ENCODE measurements at regions not wholly inside any gene's neighbourhood (a gene's known extent, or its start where the extent isn't known, plus 50 kb on each side); places are given as distances from the start of the nearest gene placed in this dataset.

DNA sequence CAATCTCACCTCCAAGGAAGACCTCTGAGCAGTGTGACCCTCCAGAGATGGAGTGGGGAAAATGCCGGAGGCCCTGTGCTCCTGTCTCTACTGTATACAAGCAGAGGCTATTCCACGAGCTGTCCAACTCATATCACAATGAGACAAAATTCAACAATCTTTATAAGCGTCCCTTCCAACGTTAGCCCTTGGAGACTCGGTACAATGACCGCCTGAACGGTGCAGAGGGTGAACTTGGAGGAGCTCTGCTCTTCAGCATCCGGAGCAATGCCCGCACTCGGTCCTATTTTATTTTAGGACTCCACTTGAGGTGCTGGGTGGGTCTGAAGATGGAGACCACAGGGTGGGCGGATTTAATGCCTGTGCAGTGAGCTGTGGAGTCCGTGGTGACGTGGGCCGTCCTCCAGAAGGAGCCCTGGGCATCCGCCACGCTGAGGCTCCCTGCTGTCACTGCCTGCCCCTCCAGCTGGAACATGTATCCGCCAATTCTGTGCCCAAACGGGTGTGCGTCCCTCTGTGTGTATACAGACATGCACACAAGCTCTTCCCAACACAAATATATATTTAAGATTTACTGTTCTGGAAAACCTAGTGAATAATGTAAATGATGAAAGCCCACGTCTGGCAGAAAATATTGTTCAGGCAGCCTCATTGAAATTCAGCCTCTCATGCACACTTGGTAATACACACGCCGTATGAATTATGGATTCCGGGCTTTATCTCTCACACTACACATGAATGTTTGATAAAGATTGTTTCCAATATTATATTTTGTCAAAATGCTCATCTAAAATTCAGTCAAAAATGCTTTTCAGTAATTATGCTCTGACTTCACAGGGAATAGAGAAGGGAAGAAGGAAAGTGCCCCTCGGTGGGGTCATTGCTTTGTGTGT, 239.9 kb upstream of the ZMIZ1 start:
- Histone ChIP-seq H3K27ac (no peak overlapping the region), H3K4me3 (no peak overlapping the region), H3K9me3 (peaks cover 4% of the 10 kb centered on the region), H3K4me1 (no peaks in the 10 kb centered on the region), H3K36me3 (ENCODE audit: insufficient read depth in 1 of 2, low read depth in 1 of 2) (no peaks in the 10 kb centered on the region), H3K27me3 (ENCODE audit: insufficient read depth in 3 of 3, low read length in 2 of 3) (no peaks in the 10 kb centered on the region)
- 86 to 88% (median 87%) methylated on average over 24 of the region's 24 CpGs for WGBS, 3 donors
- intact Hi-C loops (cut with DNase I): no loop called here
- TF ChIP-seq, protein P1, sequence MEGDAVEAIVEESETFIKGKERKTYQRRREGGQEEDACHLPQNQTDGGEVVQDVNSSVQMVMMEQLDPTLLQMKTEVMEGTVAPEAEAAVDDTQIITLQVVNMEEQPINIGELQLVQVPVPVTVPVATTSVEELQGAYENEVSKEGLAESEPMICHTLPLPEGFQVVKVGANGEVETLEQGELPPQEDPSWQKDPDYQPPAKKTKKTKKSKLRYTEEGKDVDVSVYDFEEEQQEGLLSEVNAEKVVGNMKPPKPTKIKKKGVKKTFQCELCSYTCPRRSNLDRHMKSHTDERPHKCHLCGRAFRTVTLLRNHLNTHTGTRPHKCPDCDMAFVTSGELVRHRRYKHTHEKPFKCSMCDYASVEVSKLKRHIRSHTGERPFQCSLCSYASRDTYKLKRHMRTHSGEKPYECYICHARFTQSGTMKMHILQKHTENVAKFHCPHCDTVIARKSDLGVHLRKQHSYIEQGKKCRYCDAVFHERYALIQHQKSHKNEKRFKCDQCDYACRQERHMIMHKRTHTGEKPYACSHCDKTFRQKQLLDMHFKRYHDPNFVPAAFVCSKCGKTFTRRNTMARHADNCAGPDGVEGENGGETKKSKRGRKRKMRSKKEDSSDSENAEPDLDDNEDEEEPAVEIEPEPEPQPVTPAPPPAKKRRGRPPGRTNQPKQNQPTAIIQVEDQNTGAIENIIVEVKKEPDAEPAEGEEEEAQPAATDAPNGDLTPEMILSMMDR (IDR thresholded peaks at IDR 0.05): no peak
- DNase-seq (no peak), ATAC-seq (no peak)

DNA sequence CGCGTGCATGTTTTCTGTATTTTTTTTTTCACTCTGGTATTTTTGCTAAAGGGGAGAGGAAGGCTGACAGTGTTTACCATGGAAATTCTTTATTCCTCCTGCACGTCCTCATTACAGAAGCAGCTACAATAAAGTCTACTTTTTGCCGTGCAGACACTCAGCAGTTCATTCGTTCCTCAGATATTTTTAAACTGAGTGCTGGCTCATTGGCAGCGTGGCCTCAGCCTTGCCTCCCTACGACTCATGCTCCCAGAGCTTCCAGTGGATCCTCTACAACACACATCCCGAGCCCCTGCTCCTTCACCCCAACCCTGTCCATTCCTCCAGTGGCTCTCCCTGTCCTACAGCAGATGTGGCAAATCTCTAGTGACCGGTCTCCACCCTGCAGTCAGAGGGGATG, 239.2 kb upstream of the ZMIZ1 start:
- no peak for DNase-seq
- TF ChIP-seq, protein P1 (IDR thresholded peaks at IDR 0.05): no peak
- intact Hi-C loops (cut with DNase I): no loop called here
- no peak overlapping the region for H3K4me3 ChIP-seq
- WGBS, 3 donors: 65 to 76% (median 70%) methylated on average over 9 of the region's 9 CpGs
- H3K27ac ChIP-seq: no peak overlapping the region
- H3K27me3 ChIP-seq (ENCODE audit: insufficient read depth in 3 of 3, low read length in 2 of 3): no peaks in the 10 kb centered on the region
- peaks cover 4% of the 10 kb centered on the region for H3K9me3 ChIP-seq
- H3K4me1 ChIP-seq: no peaks in the 10 kb centered on the region
- ATAC-seq: no peak
- H3K36me3 ChIP-seq (ENCODE audit: insufficient read depth in 1 of 2, low read depth in 1 of 2): no peaks in the 10 kb centered on the region

DNA sequence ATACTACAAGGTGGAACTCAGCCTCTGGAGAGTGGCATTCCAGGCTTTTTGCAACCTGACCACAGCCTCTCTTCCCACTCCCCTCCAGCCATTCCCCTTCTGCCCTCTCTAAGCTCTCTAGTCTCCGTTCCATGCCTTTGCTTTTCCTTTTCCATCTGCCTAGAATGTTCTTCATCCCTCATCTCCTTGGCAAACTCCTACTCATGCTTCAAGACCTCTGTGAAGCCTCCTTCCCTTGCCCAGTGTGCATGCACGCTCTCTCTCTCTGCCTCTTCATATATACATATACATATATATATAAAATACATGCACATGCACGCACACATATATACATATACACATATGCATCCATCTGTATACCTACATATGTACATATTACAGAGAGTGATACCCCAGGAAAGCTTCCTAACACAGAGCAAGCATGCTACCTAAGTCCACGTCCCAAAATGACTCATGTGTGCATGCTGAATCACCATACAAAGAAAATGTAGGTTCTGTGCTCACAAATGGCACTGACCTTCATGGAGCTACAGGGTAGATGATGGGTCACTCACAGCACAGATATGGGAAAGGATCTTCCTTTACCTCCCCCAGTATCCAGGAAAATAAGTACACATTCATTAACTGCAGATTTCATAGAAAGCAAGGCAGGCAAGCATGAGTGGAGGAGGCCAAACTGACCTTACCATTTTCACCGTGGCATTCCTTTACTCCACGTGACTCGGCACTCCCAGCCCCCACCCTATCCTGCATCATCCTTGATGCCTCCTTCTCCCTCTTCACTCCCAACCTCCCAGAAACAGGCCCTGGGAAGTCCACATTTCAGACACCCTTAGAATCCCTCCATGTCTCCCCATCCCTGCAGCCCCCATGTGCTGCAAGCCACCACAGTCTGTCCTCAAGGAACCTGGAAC, 238.4 kb upstream of the ZMIZ1 start:
- DNase-seq (no peak), ATAC-seq (no peak)
- Histone ChIP-seq H3K27me3 (ENCODE audit: insufficient read depth in 3 of 3, low read length in 2 of 3) (no peaks in the 10 kb centered on the region), H3K4me3 (no peak overlapping the region), H3K36me3 (ENCODE audit: insufficient read depth in 1 of 2, low read depth in 1 of 2) (no peaks in the 10 kb centered on the region), H3K9me3 (peaks cover 4% of the 10 kb centered on the region), H3K4me1 (no peaks in the 10 kb centered on the region), H3K27ac (no peak overlapping the region)
- intact Hi-C loops (cut with DNase I): no loop called here
- 63 to 67% (median 65%) methylated on average over 7 of the region's 7 CpGs for whole genome bisulfite sequencing, 3 donors
- TF ChIP-seq, protein P1 (IDR thresholded peaks at IDR 0.05): no peak

DNA sequence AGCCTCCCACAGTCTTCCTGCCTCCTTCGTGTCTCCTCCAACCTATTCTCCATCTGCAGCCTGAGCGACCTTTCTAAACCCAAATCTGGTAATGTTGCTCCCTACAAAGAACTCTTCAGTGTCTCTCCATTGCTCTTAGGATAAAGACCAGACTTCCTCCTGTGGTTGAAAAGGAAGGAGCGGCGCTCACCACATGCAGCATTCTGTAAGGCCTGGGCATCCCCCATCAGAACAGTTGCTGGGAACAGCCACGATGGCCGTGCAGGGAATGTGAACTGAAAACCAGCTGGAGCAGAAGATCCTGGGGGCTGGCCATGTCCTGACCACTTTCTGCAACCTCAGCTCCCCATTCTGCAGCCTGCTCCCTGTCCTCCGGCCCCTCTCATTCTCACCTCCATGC, 237.8 kb upstream of the ZMIZ1 start:
- no peak for ATAC-seq
- no peaks in the 10 kb centered on the region for H3K4me1 ChIP-seq

More for the DNA sequence above, 237.8 kb upstream of the ZMIZ1 start:
- no peaks in the 10 kb centered on the region for H3K36me3 ChIP-seq (ENCODE audit: insufficient read depth in 1 of 2, low read depth in 1 of 2)
- H3K27ac ChIP-seq: no peak overlapping the region
- no peak for DNase-seq
- intact Hi-C loops (cut with DNase I): no loop called here
- H3K9me3 ChIP-seq: peaks cover 4% of the 10 kb centered on the region
- TF ChIP-seq, protein P1 (IDR thresholded peaks at IDR 0.05): no peak
- WGBS, 3 donors: 71 to 82% (median 75%) methylated on average over 7 of the region's 7 CpGs
- no peaks in the 10 kb centered on the region for H3K27me3 ChIP-seq (ENCODE audit: insufficient read depth in 3 of 3, low read length in 2 of 3)
- no peak overlapping the region for H3K4me3 ChIP-seq
